K562 (cell line): ENCODE measurements at regions not wholly inside any gene's neighbourhood (a gene's known extent, or its start where the extent isn't known, plus 50 kb on each side); places are given as distances from the start of the nearest gene placed in this dataset.
A peak's percentile ranks its signal among the peaks of the same experiment; 100 is the strongest.

ENCODE experiments used
- ATAC-seq: fragments of 200-7000 bp; cut with Tn5 transposase; 3 replicates; pipeline ENCODE4 v1.9.1; 2020; ENCODE audit warnings: moderate library complexity
- BruUV-seq: library from RNA; stranded (reverse); fragments of 400-500 nt; replicated peaks from 2 replicates; lab custom pipeline; 2021; lab: Mats Ljungman, UMichigan
- CTCF ChIA-PET: fragments of 300-600 bp; formaldehyde crosslinking; extraction: SDS; loops from one replicate; lab custom pipeline; 2021; ENCODE audit warnings: low intra/inter-chr PET ratio; lab: Yijun Ruan, JAX
- POLR2A ChIA-PET: fragments of 300-600, 350-650 bp; sonication (Branson Sonifier 250); formaldehyde crosslinking; extraction: SDS; loops from one replicate; lab custom pipeline; 2021; ENCODE audit warnings: antibody characterized with exemption, inconsistent platforms; lab: Yijun Ruan, JAX
- DNase-seq, 4 experiments: peaks; one replicate each; pipeline versions ENCODE4 v3.0.0 to v3.0.0-alpha.2; 2011 to 2018; ENCODE audit warnings: low spot score in 3 of 4, mixed read lengths in 3 of 4; ENCODE audit errors: extremely low read depth in 1 of 4
- FAIRE-seq: peaks from 2 replicates; lab custom pipeline; 2011; peaks lifted over from hg19 to GRCh38; lab: Jason Lieb, UNC
- H2AFZ ChIP-seq: 2 replicates; pipeline ENCODE4 v1.6.0; 2011; ENCODE audit warnings: low read depth, low read length, control low read depth, inconsistent platforms
- H3K27ac ChIP-seq: fragments of 200-600 bp; 3 replicates; pipeline ENCODE4 v1.8.0; 2011; ENCODE audit warnings: low read depth, mild to moderate bottlenecking, control low read depth, inconsistent platforms, low read length, moderate library complexity, mixed read lengths; ENCODE audit errors: extremely low read depth
- H3K27me3 ChIP-seq, 2 experiments: fragments of 300-600 bp in 1 of 2; 2 replicates in 1 of 2; 3 replicates in 1 of 2; pipeline versions ENCODE4 v1.6.0 to v1.8.0; 2011; ENCODE audit warnings: inconsistent platforms in 2 of 2, low read length in 2 of 2, mild to moderate bottlenecking in 1 of 2, mixed read lengths in 1 of 2, moderate library complexity in 1 of 2; ENCODE audit not compliant: control insufficient read depth in 2 of 2, insufficient read depth in 2 of 2
- H3K36me3 ChIP-seq: fragments of 300-600 bp; 3 replicates; pipeline ENCODE4 v1.8.0; 2011; ENCODE audit warnings: mild to moderate bottlenecking, low read length, inconsistent platforms; ENCODE audit not compliant: control insufficient read depth, insufficient read depth
- H3K4me1 ChIP-seq, 2 experiments: fragments of 200-600 bp in 1 of 2; replicated peaks in 1 of 2; 2 replicates in 1 of 2; 3 replicates in 1 of 2; pipeline versions ENCODE4 v1.5.1 to v1.8.0; 2011; ENCODE audit warnings: inconsistent platforms in 2 of 2, low read length in 2 of 2, mild to moderate bottlenecking in 1 of 2, mixed read lengths in 1 of 2, moderate library complexity in 1 of 2; ENCODE audit not compliant: control insufficient read depth in 2 of 2, insufficient read depth in 2 of 2
- H3K4me2 ChIP-seq: 2 replicates; pipeline ENCODE4 v1.6.1; 2011; ENCODE audit warnings: low read length, control low read depth, inconsistent platforms, mixed read lengths; ENCODE audit not compliant: insufficient read depth
- H3K4me3 ChIP-seq: fragments of 200-600 bp; sonication (generic), shearing (Covaris generic); 2 replicates; pipeline ENCODE4 v1.5.1; 2016; ENCODE audit warnings: control low read depth, inconsistent platforms
- H3K79me2 ChIP-seq: fragments of 200-600 bp; 3 replicates; pipeline ENCODE4 v1.8.0; 2011; ENCODE audit warnings: low read length, inconsistent platforms; ENCODE audit not compliant: control insufficient read depth, insufficient read depth
- H3K9ac ChIP-seq, 2 experiments: 2 replicates each; pipeline versions ENCODE4 v1.6.0 to v1.6.1; 2011; ENCODE audit warnings: low read depth in 2 of 2, low read length in 2 of 2, control low read depth in 1 of 2, inconsistent platforms in 1 of 2, mild to moderate bottlenecking in 1 of 2, mixed read lengths in 1 of 2; ENCODE audit not compliant: insufficient read depth in 1 of 2
- H3K9me1 ChIP-seq: one replicate; pipeline ENCODE4 v1.6.0; 2011; ENCODE audit warnings: inconsistent platforms, mild to moderate bottlenecking, low read length, moderate library complexity; ENCODE audit not compliant: control insufficient read depth, insufficient read depth
- H3K9me3 ChIP-seq: replicated peaks from 2 replicates; pipeline ENCODE4 v1.5.1; 2011; ENCODE audit warnings: low read depth, low read length, inconsistent platforms; ENCODE audit not compliant: control insufficient read depth, insufficient read depth
- H4K20me1 ChIP-seq: replicated peaks from 2 replicates; pipeline ENCODE4 v1.6.1; 2011; ENCODE audit warnings: low read length, inconsistent platforms, mixed read lengths; ENCODE audit not compliant: control insufficient read depth, insufficient read depth
- CTCF ChIP-seq, 3 experiments: IDR thresholded peaks in 2 of 3; conservative IDR thresholded peaks in 1 of 3; 2 replicates each; pipeline ENCODE4 v1.5.1; 2011 to 2012; ENCODE audit warnings: low read length in 3 of 3, mild to moderate bottlenecking in 3 of 3, control low read depth in 2 of 3, improper control_type of control experiment in 1 of 3, inconsistent platforms in 1 of 3, low read depth in 1 of 3, mixed read lengths in 1 of 3, moderate library complexity in 1 of 3; ENCODE audit not compliant: insufficient read depth in 2 of 3
- RREB1 ChIP-seq: fragments of 250-450 bp; sonication (Bioruptor Pico); IDR thresholded peaks from 2 replicates; pipeline ENCODE4 v1.4.0; 2020
- in situ Hi-C: fragments of 300-500 bp; cut with MboI; formaldehyde crosslinking; loops from 4 replicates; pipeline ENCODE4 v1.15.0; 2018; ENCODE audit warnings: inconsistent platforms, mixed read lengths
- intact Hi-C: fragments of 100-400 bp; cut with micrococcal nuclease; formaldehyde crosslinking; loops from 2 replicates; pipeline ENCODE4 v1.14.2; 2022

DNA sequence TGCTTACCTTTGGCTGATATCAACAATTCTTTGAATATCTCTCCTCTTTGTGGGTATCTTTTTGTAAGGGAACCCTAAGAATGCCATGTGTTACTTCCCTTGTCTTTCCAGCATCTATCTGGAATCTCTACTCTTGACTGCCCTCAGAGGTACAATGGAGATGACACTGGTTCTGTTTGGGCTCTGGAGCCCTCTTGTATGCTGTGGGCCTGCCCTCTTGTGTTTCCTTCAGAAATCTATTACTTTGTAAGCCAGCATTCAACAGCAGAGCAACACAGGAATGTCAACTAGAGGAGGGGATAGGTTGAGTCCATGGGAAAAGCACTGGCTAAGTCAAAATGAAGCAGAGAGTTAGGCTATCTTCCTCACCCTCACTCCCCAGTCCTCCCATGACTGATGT is 142.3 kb downstream of the XPNPEP1 start:
- no TSS peak for BruUV-seq
- no peak overlapping the region for H3K4me3 ChIP-seq
- no peak overlapping the region for H3K4me2 ChIP-seq
- H3K27me3 ChIP-seq = no peaks in the 10 kb centered on the region
- no peaks in the 10 kb centered on the region for H3K9me1 ChIP-seq
- DNase-seq (no peak), FAIRE-seq (no peak), ATAC-seq (no peak)
- in situ Hi-C loops = no loop called here
- no peaks in the 10 kb centered on the region for H3K4me1 ChIP-seq
- POLR2A ChIA-PET = interaction anchor here (0.7 kb wide), 1 partner anchor 131 kb away, joined by 3 read pairs; no protein-coding TSS in a partner anchor
- no peaks in the 10 kb centered on the region for H4K20me1 ChIP-seq
- H3K9me3 ChIP-seq = no peaks in the 10 kb centered on the region
- TF ChIP-seq RREB1 (CRISPR knock-in tag) = no peak
- TF ChIP-seq CTCF (IDR thresholded peaks at IDR 0.05 in 2 of 3, conservative IDR thresholded peaks at IDR 0.05 in 1 of 3; ENCODE audit: insufficient read depth in 2 of 3, low read depth in 1 of 3, low read length in 3 of 3) = peak in 1 of 3 experiments; percentile 13; a peak in 1 of 6 replicates
- TF ChIP-seq, all 486 proteins: peak for 1
- intact Hi-C loops = no loop called here
- Histone ChIP-seq H3K36me3 (no peaks in the 10 kb centered on the region), H2AFZ (no peak overlapping the region), H3K79me2 (no peaks in the 10 kb centered on the region), H3K9ac (no peak overlapping the region), H3K27ac (no peak overlapping the region)
- CTCF ChIA-PET = no interaction called here
